ENCODE measurements at regions not wholly inside any gene's neighbourhood (a gene's known extent, or its start where the extent isn't known, plus 50 kb on each side); places are given as distances from the start of the nearest gene placed in this dataset.

- no peak for DNase-seq (ENCODE audit: low spot score)
These were observed 288.9 kb upstream of the DMAC1 start for GRCh38 chr9:8088477-8088876.

GRCh38 chr9:8085986-8086385 is 286.4 kb upstream of the DMAC1 start:
- DNase-seq (ENCODE audit: low spot score): no peak

- no peak for DNase-seq (ENCODE audit: low spot score)
These were observed 279.1 kb upstream of the DMAC1 start for GRCh38 chr9:8078641-8079140.

DNA sequence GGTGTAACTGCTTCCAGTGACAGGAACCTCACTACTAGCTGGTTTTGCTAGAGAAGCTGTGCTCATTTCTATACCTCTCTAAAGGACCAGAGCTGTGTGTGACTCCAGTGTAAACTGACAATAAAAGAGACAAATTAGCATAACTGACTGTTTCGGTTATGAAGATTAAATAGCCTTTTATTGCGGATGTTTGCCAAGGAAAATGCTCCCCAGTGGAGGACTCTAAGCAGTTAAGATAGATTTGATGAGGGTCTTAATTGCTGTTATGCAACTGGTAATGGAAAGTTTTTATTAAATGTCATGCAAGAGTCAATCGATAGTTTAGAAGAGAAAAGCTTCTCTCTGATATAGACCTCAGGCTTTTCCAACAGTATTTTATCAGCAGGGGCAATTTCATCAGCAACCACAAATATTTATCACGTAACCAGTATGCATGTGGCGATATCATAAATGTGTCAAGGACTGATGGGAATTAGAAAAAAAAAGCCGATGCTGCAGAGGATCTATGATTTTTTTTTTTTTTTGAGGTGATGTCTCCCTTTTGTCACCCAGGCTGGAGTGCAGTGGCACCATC is 275.2 kb upstream of the DMAC1 start:
- DNase-seq (ENCODE audit: low spot score): no peak

- no peak for DNase-seq (ENCODE audit: low spot score)
These were observed 271.8 kb upstream of the DMAC1 start for GRCh38 chr9:8071445-8071798.

DNA sequence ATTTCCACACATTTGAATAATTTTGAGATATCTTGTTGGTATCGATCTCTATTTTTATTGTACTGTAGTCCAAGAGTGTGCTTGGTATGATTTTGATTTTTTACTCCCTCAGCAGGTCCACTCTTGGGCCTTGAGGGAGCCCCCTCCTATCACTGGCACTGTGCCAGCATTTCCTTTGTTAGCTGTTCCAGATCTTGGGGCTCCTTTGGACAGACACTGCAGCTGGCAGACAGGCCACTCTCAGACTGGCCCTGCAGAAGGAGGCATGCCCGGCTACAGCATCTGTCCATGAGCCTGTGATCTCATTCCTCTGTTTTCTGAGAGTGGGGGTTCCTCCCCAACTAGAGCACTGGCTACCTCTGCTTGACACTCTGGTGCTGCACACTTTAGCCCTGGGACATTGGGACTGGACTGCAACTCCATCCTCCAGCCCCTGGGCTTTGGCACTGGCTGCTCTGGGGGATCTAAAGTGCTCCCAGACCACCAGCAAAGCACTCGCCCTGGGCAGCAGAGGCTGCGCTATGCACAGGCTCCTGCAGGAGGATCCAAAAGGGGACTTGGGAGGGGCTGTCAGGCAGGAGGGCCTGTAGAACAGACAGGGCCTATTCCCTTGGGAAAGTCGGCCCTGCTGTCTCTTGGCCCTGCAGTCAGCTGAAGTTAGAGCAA is 271.3 kb upstream of the DMAC1 start:
- no peak for DNase-seq (ENCODE audit: low spot score)

GRCh38 chr9:8062459-8062858 is 262.9 kb upstream of the DMAC1 start:
- no peak for DNase-seq (ENCODE audit: low spot score)

- no peak for DNase-seq (ENCODE audit: low spot score)
These were observed 253.9 kb upstream of the DMAC1 start for GRCh38 chr9:8053501-8053900.

GRCh38 chr9:8052991-8053390 is 253.4 kb upstream of the DMAC1 start:
- no peak for DNase-seq (ENCODE audit: low spot score)

DNA sequence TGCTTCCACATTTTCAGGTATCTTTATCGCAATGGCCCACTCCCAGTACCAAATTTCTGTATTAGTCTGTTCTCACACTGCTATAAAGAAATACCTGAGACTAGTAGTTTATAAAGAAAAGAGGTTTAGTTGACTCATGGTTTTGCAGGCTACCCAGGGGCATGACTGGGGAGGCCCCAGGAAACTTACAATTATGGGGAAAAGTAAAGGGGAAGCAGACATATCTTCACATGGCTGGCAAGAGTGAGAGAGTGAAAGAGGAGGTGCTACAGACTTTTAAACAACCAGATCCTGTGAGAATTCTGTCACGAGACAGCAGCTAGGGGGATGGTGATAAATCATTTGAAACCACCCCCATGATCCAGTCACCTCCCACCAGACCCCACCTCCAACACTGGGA is 238.2 kb upstream of the DMAC1 start:
- DNase-seq (ENCODE audit: low spot score): no peak

GRCh38 chr9:8036914-8037524 is 237.4 kb upstream of the DMAC1 start:
- no peak for DNase-seq (ENCODE audit: low spot score)

- no peak for DNase-seq (ENCODE audit: low spot score)
These were observed 234.2 kb upstream of the DMAC1 start for GRCh38 chr9:8033794-8034193.

DNA sequence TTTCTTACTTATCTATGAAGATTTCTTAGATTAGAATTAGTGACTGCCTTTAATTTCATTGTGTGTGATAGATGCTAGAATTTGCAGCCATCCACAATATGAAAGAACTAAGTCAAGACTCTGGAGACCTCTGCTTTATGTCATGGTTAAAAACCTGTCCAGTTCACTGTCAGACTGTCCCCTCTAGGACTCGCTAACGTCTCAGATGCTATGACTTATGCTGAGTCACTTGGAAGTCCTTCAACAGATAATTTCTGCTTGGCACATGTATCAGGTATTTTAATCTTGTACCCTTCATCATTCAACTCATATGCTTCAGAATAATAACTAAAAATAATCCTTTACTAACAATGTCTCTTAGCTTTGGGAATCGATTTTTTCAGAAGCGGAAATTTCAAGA is 230.5 kb upstream of the DMAC1 start:
- no peak for DNase-seq (ENCODE audit: low spot score)

DNA sequence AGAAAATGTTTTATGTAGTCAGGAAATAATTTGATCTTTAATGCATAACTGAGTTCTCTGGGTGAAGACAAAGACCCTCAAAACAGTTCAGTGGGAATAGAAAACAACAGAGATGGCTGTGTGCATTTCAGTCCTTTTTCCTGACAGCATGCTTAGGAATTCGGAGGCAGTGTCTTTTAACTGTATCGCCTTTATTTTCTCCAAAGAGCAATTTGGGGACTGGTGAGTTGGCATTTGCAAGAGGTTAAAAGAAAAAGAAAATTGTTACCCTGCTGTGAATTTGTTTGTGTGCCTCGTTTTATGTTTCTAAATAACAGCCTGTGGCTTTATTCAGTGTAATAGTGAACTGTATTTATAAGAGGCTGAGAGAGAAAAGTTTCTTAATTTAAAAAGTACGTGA is 227.8 kb upstream of the DMAC1 start:
- no peak for DNase-seq (ENCODE audit: low spot score)

DNA sequence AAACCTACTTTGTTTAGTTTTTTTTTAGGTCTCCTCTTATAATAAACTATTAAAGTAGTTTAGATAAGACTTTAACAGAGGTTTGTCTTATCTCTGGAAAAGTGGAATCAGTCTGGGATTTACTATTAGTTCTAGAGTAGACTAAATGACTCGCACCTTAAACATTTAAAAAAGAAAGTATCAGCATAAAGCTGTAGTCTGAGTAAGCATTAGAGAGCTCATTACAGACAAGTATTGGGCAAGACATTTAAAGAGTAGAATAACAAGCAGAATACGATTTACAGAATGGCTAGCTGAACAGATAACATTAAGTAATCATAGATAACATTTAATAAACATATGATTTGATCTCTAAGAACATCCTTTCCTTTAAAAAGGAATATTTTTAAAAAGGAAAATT is 226.0 kb upstream of the DMAC1 start:
- DNase-seq (ENCODE audit: low spot score): no peak

DNA sequence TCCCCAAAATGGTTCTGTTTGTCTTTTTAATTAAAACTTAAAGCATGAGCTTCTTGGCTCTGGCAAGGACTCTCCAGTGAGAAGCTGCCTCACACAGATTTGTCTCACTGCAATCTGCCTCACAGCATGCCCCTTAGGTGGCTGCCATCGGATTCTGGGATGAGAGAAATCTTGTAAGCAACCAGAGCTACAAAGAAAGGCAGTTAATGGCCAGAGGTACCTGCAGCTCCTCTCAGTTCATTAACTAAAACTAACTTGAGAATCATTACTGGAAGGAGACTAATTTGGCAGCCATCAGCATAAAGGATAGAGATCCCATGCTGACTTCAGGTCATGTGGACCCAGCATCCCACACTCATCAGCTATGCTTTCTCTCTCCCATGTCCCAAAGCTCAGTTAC is 220.6 kb upstream of the DMAC1 start:
- DNase-seq (ENCODE audit: low spot score): no peak

DNA sequence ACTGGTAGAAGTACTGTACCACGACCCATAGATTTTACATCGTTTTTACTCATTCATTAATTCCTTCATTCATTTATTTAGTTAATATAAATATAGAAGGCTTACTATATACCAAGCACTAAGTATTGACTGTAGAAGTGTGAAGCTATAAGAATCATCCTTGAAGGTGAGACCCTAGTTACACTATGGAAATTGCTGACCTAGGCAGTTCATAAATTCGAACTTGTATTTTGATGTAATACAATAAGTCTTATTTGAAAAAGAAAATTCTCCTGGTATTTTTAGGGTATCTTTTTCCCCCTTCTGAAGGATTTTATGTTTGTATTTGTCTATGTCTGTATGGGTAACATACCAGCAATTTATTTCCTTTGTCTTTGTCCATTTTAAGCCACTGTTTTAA is 220.1 kb upstream of the DMAC1 start:
- DNase-seq (ENCODE audit: low spot score): no peak

DNA sequence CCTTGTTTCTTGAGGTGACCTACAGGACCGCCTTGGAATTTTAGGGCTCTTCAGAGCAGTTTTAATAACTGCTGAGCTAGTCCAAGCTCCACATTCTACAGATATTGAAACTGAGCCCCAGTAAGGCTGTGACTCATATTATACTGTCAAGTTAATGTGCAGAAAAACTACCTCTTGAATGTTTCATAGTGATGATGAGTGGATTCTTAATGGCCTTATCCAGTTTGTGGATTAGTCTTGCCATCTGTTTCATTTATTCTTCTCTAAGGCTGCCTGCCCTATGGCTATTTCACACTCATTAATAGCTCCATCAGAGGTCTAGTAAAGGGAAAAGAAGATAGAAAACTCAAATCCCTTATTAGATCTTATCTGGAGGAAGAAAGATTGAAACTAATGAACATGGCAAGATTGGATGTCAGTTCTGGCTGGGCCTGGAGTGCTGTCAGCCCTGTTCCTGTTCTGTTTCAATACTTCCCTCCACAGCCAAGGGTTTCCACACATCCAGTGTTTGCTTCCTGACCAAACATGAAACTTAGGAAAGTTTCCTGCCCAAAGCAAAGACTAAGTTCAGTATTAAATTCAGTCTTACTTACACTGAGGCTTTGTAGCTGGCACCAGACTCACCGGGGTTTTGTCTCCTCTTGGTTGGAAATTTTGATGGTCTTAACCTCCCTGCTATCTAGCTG is 215.6 kb upstream of the DMAC1 start:
- DNase-seq (ENCODE audit: low spot score): no peak

- DNase-seq (ENCODE audit: low spot score): no peak
These were observed 213.4 kb upstream of the DMAC1 start for GRCh38 chr9:8012986-8013385.

- DNase-seq (ENCODE audit: low spot score): no peak
These were observed 212.4 kb upstream of the DMAC1 start for GRCh38 chr9:8011974-8012373.

DNA sequence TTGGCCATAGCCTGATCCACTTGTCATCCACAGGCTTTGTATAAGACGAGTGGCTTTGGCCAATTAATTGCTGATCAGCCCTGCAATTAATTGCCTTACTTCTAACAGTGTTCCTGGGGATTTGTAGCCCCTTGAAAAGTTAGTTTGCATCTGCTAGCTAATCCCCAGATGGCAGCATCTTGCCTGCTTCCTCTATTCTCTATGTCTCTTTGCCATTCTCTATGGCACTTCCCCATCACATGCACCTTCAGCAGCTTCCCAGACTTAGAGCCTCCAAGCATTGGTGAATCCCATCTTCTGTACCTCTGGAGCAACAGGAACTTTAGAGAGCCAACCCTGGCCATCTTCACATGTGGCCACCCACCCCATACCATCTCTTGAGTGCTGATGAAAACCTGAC is 197.0 kb upstream of the DMAC1 start:
- DNase-seq (ENCODE audit: low spot score): no peak

- no peak for DNase-seq (ENCODE audit: low spot score)
These were observed 189.2 kb upstream of the DMAC1 start for GRCh38 chr9:7988644-7989280.

DNA sequence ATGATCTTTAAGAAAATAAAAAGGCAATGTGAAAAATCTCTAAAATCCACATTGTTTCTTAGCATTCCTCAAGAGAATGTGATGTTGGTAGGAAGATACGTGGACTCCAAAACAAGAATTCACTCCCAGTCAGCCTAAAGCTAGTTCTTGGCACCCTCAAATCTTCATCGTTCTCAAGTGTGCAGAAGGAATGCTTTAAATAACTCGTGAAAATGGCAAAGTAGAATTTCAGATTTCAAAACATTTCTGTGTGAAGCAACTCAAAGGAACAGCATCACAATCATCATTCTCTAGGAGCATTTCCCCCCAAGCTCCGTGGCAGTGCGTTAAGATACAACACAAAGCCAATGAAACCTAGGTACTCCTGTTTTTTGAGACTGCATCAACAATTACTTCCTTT is 185.1 kb upstream of the DMAC1 start:
- DNase-seq (ENCODE audit: low spot score): no peak
